ENCODE measurements at regions not wholly inside any gene's neighbourhood (a gene's known extent, or its start where the extent isn't known, plus 50 kb on each side); places are given as distances from the start of the nearest gene placed in this dataset.

DNA sequence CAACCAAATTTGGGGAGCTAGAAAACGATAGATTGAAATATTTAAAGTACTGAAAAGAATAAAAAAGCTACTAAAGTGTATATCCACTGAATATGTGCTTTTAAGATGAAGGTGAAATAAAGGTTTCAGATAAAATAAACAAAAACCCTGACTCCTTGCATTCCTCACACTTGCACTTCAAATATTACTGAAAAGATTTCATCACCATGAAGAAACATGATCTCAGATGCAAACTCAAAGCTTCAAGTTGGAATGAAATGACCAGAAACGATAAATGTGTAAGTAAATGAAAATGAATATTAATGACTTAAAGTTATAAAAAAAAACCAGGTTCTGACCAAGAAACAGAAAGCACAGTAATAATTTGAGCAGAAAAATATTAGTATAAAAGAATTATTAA, 1246.0 kb upstream of the ACVR2A start:
- no peak for TF ChIP-seq CTCF (conservative IDR thresholded peaks at IDR 0.05)
- no peak for TF ChIP-seq EZH2 (IDR thresholded peaks at IDR 0.05; ENCODE audit: low read depth)
